Nephron (organoid): ENCODE measurements at regions not wholly inside any gene's neighbourhood (a gene's known extent, or its start where the extent isn't known, plus 50 kb on each side); places are given as distances from the start of the nearest gene placed in this dataset.
"Not testable (repeated sequence)": the region's sequence is repeated elsewhere in the genome, so short reads cannot be mapped to it uniquely, and the experiment has no call there.

Experiments used
- H3K27ac Mint-ChIP-seq, 3 experiments: 2 replicates each; pipeline ENCODE4 v1.8.0; 2020; ENCODE audit warnings: mixed read lengths in 3 of 3, mild to moderate bottlenecking in 2 of 3, moderate library complexity in 1 of 3
- H3K27me3 Mint-ChIP-seq: 2 replicates; pipeline ENCODE4 v1.8.0; 2021; ENCODE audit warnings: low read depth, mild to moderate bottlenecking, moderate library complexity, mixed read lengths
- H3K36me3 Mint-ChIP-seq: 2 replicates; pipeline ENCODE4 v1.8.0; 2020; ENCODE audit warnings: low read depth, mixed read lengths
- H3K4me1 Mint-ChIP-seq: 2 replicates; pipeline ENCODE4 v1.8.0; 2020; ENCODE audit warnings: mixed read lengths
- H3K4me3 Mint-ChIP-seq, 3 experiments: 2 replicates each; pipeline ENCODE4 v1.8.0; 2020; ENCODE audit warnings: mild to moderate bottlenecking in 3 of 3, mixed read lengths in 3 of 3, moderate library complexity in 2 of 3
- H3K9me3 Mint-ChIP-seq: 2 replicates; pipeline ENCODE4 v1.8.0; 2020; ENCODE audit warnings: mixed read lengths
- TF ChIP-seq, protein P1 (sequence below), 3 experiments: fragments of 200-600 bp; sonication (generic); IDR thresholded peaks; one replicate each; pipeline ENCODE4 v1.5.0; 2021; ENCODE audit warnings: antibody characterized with exemption in 3 of 3; ENCODE audit not compliant: unreplicated experiment in 3 of 3

DNA sequence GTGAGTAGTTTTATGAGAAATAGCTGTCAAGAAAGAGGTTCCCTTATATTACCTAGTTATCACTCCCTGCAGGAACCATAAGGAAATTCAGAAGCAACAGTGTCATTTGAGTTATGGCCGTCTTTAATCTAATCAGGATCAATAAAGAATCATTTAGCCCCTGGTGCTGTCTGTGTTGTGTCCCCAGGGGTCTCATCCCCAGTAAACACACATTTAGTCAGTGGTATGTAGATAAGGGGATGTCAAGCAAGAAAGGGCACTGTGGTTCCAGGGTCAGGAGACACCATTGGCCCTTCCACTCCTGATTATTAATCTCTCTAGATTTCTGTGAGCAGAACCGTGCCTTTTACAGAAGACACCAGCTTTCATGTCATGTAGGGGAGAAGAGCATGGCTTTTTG lies 158.0 kb upstream of the SEMA6A start:
- Mint-ChIP-seq H3K4me1 (peaks cover 26% of the 10 kb centered on the region), H3K36me3 (no peaks in the 10 kb centered on the region), H3K9me3 (no peaks in the 10 kb centered on the region), H3K4me3 (no peak overlapping the region), H3K27me3 (no peaks in the 10 kb centered on the region), H3K27ac (no peak overlapping the region)
- TF ChIP-seq, protein P1, sequence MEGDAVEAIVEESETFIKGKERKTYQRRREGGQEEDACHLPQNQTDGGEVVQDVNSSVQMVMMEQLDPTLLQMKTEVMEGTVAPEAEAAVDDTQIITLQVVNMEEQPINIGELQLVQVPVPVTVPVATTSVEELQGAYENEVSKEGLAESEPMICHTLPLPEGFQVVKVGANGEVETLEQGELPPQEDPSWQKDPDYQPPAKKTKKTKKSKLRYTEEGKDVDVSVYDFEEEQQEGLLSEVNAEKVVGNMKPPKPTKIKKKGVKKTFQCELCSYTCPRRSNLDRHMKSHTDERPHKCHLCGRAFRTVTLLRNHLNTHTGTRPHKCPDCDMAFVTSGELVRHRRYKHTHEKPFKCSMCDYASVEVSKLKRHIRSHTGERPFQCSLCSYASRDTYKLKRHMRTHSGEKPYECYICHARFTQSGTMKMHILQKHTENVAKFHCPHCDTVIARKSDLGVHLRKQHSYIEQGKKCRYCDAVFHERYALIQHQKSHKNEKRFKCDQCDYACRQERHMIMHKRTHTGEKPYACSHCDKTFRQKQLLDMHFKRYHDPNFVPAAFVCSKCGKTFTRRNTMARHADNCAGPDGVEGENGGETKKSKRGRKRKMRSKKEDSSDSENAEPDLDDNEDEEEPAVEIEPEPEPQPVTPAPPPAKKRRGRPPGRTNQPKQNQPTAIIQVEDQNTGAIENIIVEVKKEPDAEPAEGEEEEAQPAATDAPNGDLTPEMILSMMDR (IDR thresholded peaks at IDR 0.05; ENCODE audit: unreplicated experiment in 3 of 3) = no peak

GRCh38 chr5:116731432-116731831 lies 156.8 kb upstream of the SEMA6A start:
- Mint-ChIP-seq H3K9me3 (no peaks in the 10 kb centered on the region), H3K27ac (no peak overlapping the region), H3K4me3 (no peak overlapping the region), H3K4me1 (peaks cover 26% of the 10 kb centered on the region), H3K36me3 (no peaks in the 10 kb centered on the region), H3K27me3 (no peaks in the 10 kb centered on the region)
- TF ChIP-seq, protein P1 (IDR thresholded peaks at IDR 0.05; ENCODE audit: unreplicated experiment in 3 of 3) = no peak

GRCh38 chr5:116730706-116731105 lies 156.1 kb upstream of the SEMA6A start:
- no peak overlapping the region for H3K27ac Mint-ChIP-seq
- no peaks in the 10 kb centered on the region for H3K36me3 Mint-ChIP-seq
- H3K4me3 Mint-ChIP-seq = no peak overlapping the region
- H3K4me1 Mint-ChIP-seq = peaks cover 26% of the 10 kb centered on the region
- TF ChIP-seq, protein P1 (IDR thresholded peaks at IDR 0.05; ENCODE audit: unreplicated experiment in 3 of 3) = no peak
- H3K9me3 Mint-ChIP-seq = no peaks in the 10 kb centered on the region
- peaks cover 3% of the 10 kb centered on the region for H3K27me3 Mint-ChIP-seq

GRCh38 chr5:116730185-116730584 lies 155.6 kb upstream of the SEMA6A start:
- TF ChIP-seq, protein P1 (IDR thresholded peaks at IDR 0.05; ENCODE audit: unreplicated experiment in 3 of 3) = no peak
- no peaks in the 10 kb centered on the region for H3K36me3 Mint-ChIP-seq
- peaks cover 3% of the 10 kb centered on the region for H3K27me3 Mint-ChIP-seq
- H3K4me3 Mint-ChIP-seq = no peak overlapping the region
- H3K4me1 Mint-ChIP-seq = peaks cover 25% of the 10 kb centered on the region
- H3K9me3 Mint-ChIP-seq = no peaks in the 10 kb centered on the region
- no peak overlapping the region for H3K27ac Mint-ChIP-seq

GRCh38 chr5:116727248-116727647 lies 152.6 kb upstream of the SEMA6A start:
- Mint-ChIP-seq H3K4me1 (peaks cover 6% of the 10 kb centered on the region), H3K9me3 (no peaks in the 10 kb centered on the region), H3K36me3 (no peaks in the 10 kb centered on the region), H3K4me3 (no peak overlapping the region), H3K27ac (no peak overlapping the region), H3K27me3 (peaks cover 3% of the 10 kb centered on the region)
- TF ChIP-seq, protein P1 (IDR thresholded peaks at IDR 0.05; ENCODE audit: unreplicated experiment in 3 of 3) = no peak

GRCh38 chr5:116726180-116726579 lies 151.6 kb upstream of the SEMA6A start:
- H3K9me3 Mint-ChIP-seq, H3K4me3 Mint-ChIP-seq, H3K4me1 Mint-ChIP-seq: not testable (repeated sequence)

More at GRCh38 chr5:116726180-116726579, 151.6 kb upstream of the SEMA6A start:
- not testable (repeated sequence) for H3K27me3 Mint-ChIP-seq, H3K27ac Mint-ChIP-seq, H3K36me3 Mint-ChIP-seq
